Mesendoderm (in vitro differentiated cells): ENCODE measurements at regions not wholly inside any gene's neighbourhood (a gene's known extent, or its start where the extent isn't known, plus 50 kb on each side); places are given as distances from the start of the nearest gene placed in this dataset.

Experiments
- DNase-seq: peaks from one replicate; pipeline ENCODE4 v3.0.0; 2013
- H2AK5ac ChIP-seq: 2 replicates; pipeline ENCODE4 v1.6.1; 2013; ENCODE audit warnings: low read length, inconsistent platforms
- H2BK120ac ChIP-seq: 2 replicates; pipeline ENCODE4 v1.6.1; 2013; ENCODE audit warnings: low read depth, mild to moderate bottlenecking, low read length, moderate library complexity, mixed read lengths
- H2BK15ac ChIP-seq: replicated peaks from 2 replicates; pipeline ENCODE4 v1.6.1; 2013; ENCODE audit warnings: low read depth, mild to moderate bottlenecking, moderate library complexity
- H2BK5ac ChIP-seq: 2 replicates; pipeline ENCODE4 v1.6.1; 2013; ENCODE audit warnings: low read length, inconsistent platforms
- H3K18ac ChIP-seq: 2 replicates; pipeline ENCODE4 v1.6.1; 2013; ENCODE audit warnings: mild to moderate bottlenecking, low read length, mixed read lengths
- H3K23ac ChIP-seq: one replicate; pipeline ENCODE4 v1.6.1; 2013; ENCODE audit warnings: low read length
- H3K27ac ChIP-seq: 2 replicates; pipeline ENCODE4 v1.5.1; 2013; ENCODE audit warnings: low read depth, mild to moderate bottlenecking, inconsistent platforms, low read length, moderate library complexity
- H3K27me3 ChIP-seq: 2 replicates; pipeline ENCODE4 v1.6.1; 2013; ENCODE audit warnings: low read length, control low read depth, mild to moderate bottlenecking, inconsistent platforms; ENCODE audit not compliant: insufficient read depth, poor library complexity
- H3K36me3 ChIP-seq: 2 replicates; pipeline ENCODE4 v1.6.1; 2013; ENCODE audit warnings: low read length, inconsistent platforms; ENCODE audit not compliant: control insufficient read depth, insufficient read depth
- H3K4ac ChIP-seq: one replicate; pipeline ENCODE4 v1.6.1; 2013; ENCODE audit warnings: low read depth, mild to moderate bottlenecking, low read length, moderate library complexity
- H3K4me1 ChIP-seq: 2 replicates; pipeline ENCODE4 v1.6.1; 2013; ENCODE audit warnings: low read depth, low read length, inconsistent platforms; ENCODE audit not compliant: control insufficient read depth
- H3K4me2 ChIP-seq: 2 replicates; pipeline ENCODE4 v1.6.1; 2013; ENCODE audit warnings: low read length
- H3K4me3 ChIP-seq: 2 replicates; pipeline ENCODE4 v1.5.1; 2013; ENCODE audit warnings: mild to moderate bottlenecking, low read length
- H3K56ac ChIP-seq: one replicate; pipeline ENCODE4 v1.6.1; 2013; ENCODE audit warnings: low read length
- H3K79me1 ChIP-seq: 2 replicates; pipeline ENCODE4 v1.6.1; 2013; ENCODE audit warnings: low read length, inconsistent platforms
- H3K79me2 ChIP-seq: 2 replicates; pipeline ENCODE4 v1.6.1; 2013; ENCODE audit warnings: mild to moderate bottlenecking, low read length; ENCODE audit not compliant: control insufficient read depth, insufficient read depth
- H3K9ac ChIP-seq: 2 replicates; pipeline ENCODE4 v1.6.1; 2013; ENCODE audit warnings: low read length, inconsistent platforms
- H4K5ac ChIP-seq: one replicate; pipeline ENCODE4 v1.6.1; 2013; ENCODE audit warnings: low read length
- H4K8ac ChIP-seq: one replicate; pipeline ENCODE4 v1.6.1; 2013; ENCODE audit warnings: low read depth, mild to moderate bottlenecking, control low read depth, low read length, moderate library complexity
- WGBS: extraction: QIAGEN DNeasy Blood & Tissue Kit; methylation state at CpG from one replicate; pipeline ENCODE4 v1.1.7; 2013; ENCODE audit warnings: low lambda C conversion rate, missing lambda C conversion rate; ENCODE audit not compliant: insufficient coverage; ENCODE audit errors: extremely low coverage; 5-methylcytosine and 5-hydroxymethylcytosine counted together

- no CpG with 5 or more reads among the region's 6 CpGs for WGBS
Measured at GRCh38 chr1:114295321-114295720, 141.7 kb upstream of the SYT6 start.

GRCh38 chr1:114292835-114293234, 139.2 kb upstream of the SYT6 start:
- no peak overlapping the region for H3K56ac ChIP-seq
- no peak overlapping the region for H3K9ac ChIP-seq
- no peak overlapping the region for H2BK120ac ChIP-seq
- no peak overlapping the region for H3K23ac ChIP-seq
- H3K4ac ChIP-seq: no peak overlapping the region
- no peak for DNase-seq
- no peak overlapping the region for H2AK5ac ChIP-seq
- H3K4me1 ChIP-seq: peaks cover 3% of the 10 kb centered on the region
- no peak overlapping the region for H4K8ac ChIP-seq
- H3K36me3 ChIP-seq: no peaks in the 10 kb centered on the region
- no peak overlapping the region for H3K4me3 ChIP-seq
- H2BK15ac ChIP-seq: no peak overlapping the region
- H3K27ac ChIP-seq: no peak overlapping the region
- H4K5ac ChIP-seq: no peak overlapping the region
- H3K79me1 ChIP-seq: no peaks in the 10 kb centered on the region
- H3K18ac ChIP-seq: no peak overlapping the region
- no peaks in the 10 kb centered on the region for H3K79me2 ChIP-seq
- no peaks in the 10 kb centered on the region for H3K27me3 ChIP-seq
- no peak overlapping the region for H2BK5ac ChIP-seq
- no CpG with 5 or more reads among the region's 2 CpGs for WGBS
- no peak overlapping the region for H3K4me2 ChIP-seq

More at GRCh38 chr1:114295321-114295720, 141.7 kb upstream of the SYT6 start:
- Histone ChIP-seq H2BK15ac (no peak overlapping the region), H3K4me3 (no peak overlapping the region), H3K4me1 (no peaks in the 10 kb centered on the region), H3K36me3 (no peaks in the 10 kb centered on the region), H3K27me3 (no peaks in the 10 kb centered on the region), H2BK5ac (no peak overlapping the region), H3K4ac (no peak overlapping the region), H3K79me2 (no peaks in the 10 kb centered on the region), H2BK120ac (no peak overlapping the region), H3K27ac (no peak overlapping the region), H3K56ac (no peak overlapping the region), H2AK5ac (no peak overlapping the region), H4K8ac (no peak overlapping the region), H3K23ac (no peak overlapping the region), H3K79me1 (no peaks in the 10 kb centered on the region), H3K4me2 (no peak overlapping the region), H3K18ac (no peak overlapping the region), H3K9ac (no peak overlapping the region), H4K5ac (no peak overlapping the region)
- DNase-seq: no peak

- no peak overlapping the region for H3K23ac ChIP-seq
- no peak overlapping the region for H3K4me3 ChIP-seq
- peaks cover 3% of the 10 kb centered on the region for H3K4me1 ChIP-seq
- no peak overlapping the region for H4K8ac ChIP-seq
- H3K36me3 ChIP-seq: no peaks in the 10 kb centered on the region
- WGBS: no CpG with 5 or more reads among the region's 5 CpGs
- no peak overlapping the region for H4K5ac ChIP-seq
- H3K79me1 ChIP-seq: no peaks in the 10 kb centered on the region
- no peak overlapping the region for H3K4me2 ChIP-seq
- no peak overlapping the region for H2BK15ac ChIP-seq
- H2AK5ac ChIP-seq: no peak overlapping the region
- no peak overlapping the region for H3K56ac ChIP-seq
- no peak for DNase-seq
- H3K18ac ChIP-seq: no peak overlapping the region
- H2BK5ac ChIP-seq: no peak overlapping the region
- no peaks in the 10 kb centered on the region for H3K27me3 ChIP-seq
- H3K27ac ChIP-seq: no peak overlapping the region
- H2BK120ac ChIP-seq: no peak overlapping the region
- H3K4ac ChIP-seq: no peak overlapping the region
- H3K79me2 ChIP-seq: no peaks in the 10 kb centered on the region
- no peak overlapping the region for H3K9ac ChIP-seq
Measured at GRCh38 chr1:114292194-114292593, 138.5 kb upstream of the SYT6 start.

DNA sequence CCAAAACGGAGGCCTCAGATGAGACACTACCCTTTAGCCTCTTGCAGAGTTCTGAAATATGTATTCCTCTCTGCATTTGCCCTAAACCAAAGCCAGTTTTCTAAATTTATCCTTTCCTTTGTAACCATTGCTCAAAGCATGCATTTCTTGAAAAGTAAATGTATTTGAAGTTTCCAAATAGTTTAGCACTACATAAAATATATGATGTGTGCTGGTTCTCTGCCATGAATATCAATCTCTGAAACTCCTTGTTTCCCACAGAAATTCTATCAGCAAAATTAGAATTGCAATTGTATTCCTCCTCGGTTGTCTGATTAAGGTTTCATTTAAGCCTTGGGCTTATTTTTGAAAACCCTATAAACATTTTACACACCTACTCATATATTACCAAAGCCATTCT, 137.1 kb upstream of the SYT6 start:
- WGBS: no CpG with 5 or more reads among the region's 2 CpGs
- H3K4me2 ChIP-seq: no peak overlapping the region
- H3K79me2 ChIP-seq: no peaks in the 10 kb centered on the region
- no peak overlapping the region for H3K4me3 ChIP-seq
- no peak overlapping the region for H2BK15ac ChIP-seq
- no peak overlapping the region for H2BK120ac ChIP-seq
- no peaks in the 10 kb centered on the region for H3K27me3 ChIP-seq
- no peak overlapping the region for H4K5ac ChIP-seq
- H2AK5ac ChIP-seq: no peak overlapping the region
- no peaks in the 10 kb centered on the region for H3K36me3 ChIP-seq
- no peak overlapping the region for H3K23ac ChIP-seq
- no peak for DNase-seq
- no peak overlapping the region for H2BK5ac ChIP-seq
- H3K56ac ChIP-seq: no peak overlapping the region
- H3K79me1 ChIP-seq: no peaks in the 10 kb centered on the region
- H3K9ac ChIP-seq: no peak overlapping the region
- no peak overlapping the region for H3K18ac ChIP-seq
- H3K4ac ChIP-seq: no peak overlapping the region
- peaks cover 3% of the 10 kb centered on the region for H3K4me1 ChIP-seq
- no peak overlapping the region for H3K27ac ChIP-seq
- H4K8ac ChIP-seq: no peak overlapping the region

- Histone ChIP-seq H2BK15ac (no peak overlapping the region), H3K27me3 (no peaks in the 10 kb centered on the region), H3K23ac (no peak overlapping the region), H4K8ac (no peak overlapping the region), H2BK5ac (peak overlapping the region; percentile 47), H3K27ac (no peak overlapping the region), H3K4me1 (peaks cover 3% of the 10 kb centered on the region), H3K36me3 (no peaks in the 10 kb centered on the region), H3K56ac (no peak overlapping the region), H3K4ac (no peak overlapping the region), H2BK120ac (no peak overlapping the region), H2AK5ac (no peak overlapping the region), H3K18ac (no peak overlapping the region), H3K9ac (no peak overlapping the region), H3K4me2 (no peak overlapping the region), H3K79me2 (no peaks in the 10 kb centered on the region), H3K4me3 (no peak overlapping the region), H3K79me1 (no peaks in the 10 kb centered on the region), H4K5ac (no peak overlapping the region)
- no CpG with 5 or more reads among the region's 4 CpGs for WGBS
- no peak for DNase-seq
Measured at GRCh38 chr1:114290341-114290740, 136.7 kb upstream of the SYT6 start.

GRCh38 chr1:114289824-114290223, 136.2 kb upstream of the SYT6 start:
- no peak overlapping the region for H4K5ac ChIP-seq
- no peak overlapping the region for H2BK120ac ChIP-seq
- H3K27ac ChIP-seq: no peak overlapping the region
- H3K4me2 ChIP-seq: no peak overlapping the region
- no peak overlapping the region for H3K23ac ChIP-seq
- H3K4me1 ChIP-seq: peaks cover 3% of the 10 kb centered on the region
- H2BK15ac ChIP-seq: no peak overlapping the region
- no peaks in the 10 kb centered on the region for H3K36me3 ChIP-seq
- H3K4ac ChIP-seq: no peak overlapping the region
- H3K27me3 ChIP-seq: no peaks in the 10 kb centered on the region
- no peaks in the 10 kb centered on the region for H3K79me1 ChIP-seq
- no peak overlapping the region for H3K9ac ChIP-seq
- no peak overlapping the region for H3K18ac ChIP-seq
- H4K8ac ChIP-seq: no peak overlapping the region
- no peak overlapping the region for H2BK5ac ChIP-seq
- no peak overlapping the region for H3K4me3 ChIP-seq
- no CpG with 5 or more reads among the region's 8 CpGs for WGBS
- peak; percentile 57 for DNase-seq
- no peak overlapping the region for H3K56ac ChIP-seq
- H2AK5ac ChIP-seq: no peak overlapping the region
- no peaks in the 10 kb centered on the region for H3K79me2 ChIP-seq
